GM23338 (cell line): ENCODE measurements at regions not wholly inside any gene's neighbourhood (a gene's known extent, or its start where the extent isn't known, plus 50 kb on each side); places are given as distances from the start of the nearest gene placed in this dataset.

Source experiments
- ATAC-seq: fragments of 200-7000 bp; cut with Tn5 transposase; 3 replicates; pipeline ENCODE4 v1.9.1; 2020
- DNase-seq: peaks from one replicate; pipeline ENCODE4 v3.0.0-alpha.2; 2015; ENCODE audit warnings: low spot score
- H2AFZ ChIP-seq: fragments of 200-600 bp; sonication (generic); 2 replicates; pipeline ENCODE4 v1.8.0; 2016; ENCODE audit warnings: antibody characterized with exemption, mild to moderate bottlenecking, moderate library complexity
- H3F3A ChIP-seq: fragments of 200-600 bp; sonication (generic); replicated peaks from 2 replicates; pipeline ENCODE4 v1.8.0; 2017; ENCODE audit warnings: antibody characterized with exemption, mixed run types, low read depth
- H3K27ac ChIP-seq: fragments of 200-600 bp; sonication (generic); 2 replicates; pipeline ENCODE4 v1.6.1; 2016; ENCODE audit warnings: low read depth
- H3K27me3 ChIP-seq: fragments of 200-600 bp; sonication (generic); 2 replicates; pipeline ENCODE4 v1.8.0; 2016; ENCODE audit warnings: mild to moderate bottlenecking, mixed run types, moderate library complexity; ENCODE audit not compliant: insufficient read depth
- H3K36me3 ChIP-seq: fragments of 200-600 bp; sonication (generic); 2 replicates; pipeline ENCODE4 v1.8.0; 2016; ENCODE audit warnings: mild to moderate bottlenecking; ENCODE audit not compliant: insufficient read depth
- H3K4me1 ChIP-seq: fragments of 200-600 bp; sonication (generic); 2 replicates; pipeline ENCODE4 v1.8.0; 2016; ENCODE audit warnings: mild to moderate bottlenecking, moderate library complexity; ENCODE audit not compliant: insufficient read depth
- H3K4me2 ChIP-seq: fragments of 200-600 bp; sonication (generic); 2 replicates; pipeline ENCODE4 v1.7.1; 2017; ENCODE audit warnings: mixed run types
- H3K4me3 ChIP-seq: fragments of 200-600 bp; sonication (generic); 2 replicates; pipeline ENCODE4 v1.6.1; 2016; ENCODE audit warnings: mixed run types
- H3K79me2 ChIP-seq: fragments of 200-600 bp; sonication (generic); replicated peaks from 2 replicates; pipeline ENCODE4 v1.8.0; 2017; ENCODE audit warnings: mild to moderate bottlenecking; ENCODE audit not compliant: insufficient read depth
- H3K9me2 ChIP-seq: fragments of 200-600 bp; sonication (generic); 2 replicates; pipeline ENCODE4 v1.8.0; 2017; ENCODE audit not compliant: insufficient read depth
- H4K20me1 ChIP-seq: fragments of 200-600 bp; sonication (generic); replicated peaks from 2 replicates; pipeline ENCODE4 v1.8.0; 2017; ENCODE audit warnings: mild to moderate bottlenecking; ENCODE audit not compliant: insufficient read depth
- H3K27ac Mint-ChIP-seq: 2 replicates; pipeline ENCODE4 v1.8.0; 2020; ENCODE audit warnings: inconsistent platforms, mild to moderate bottlenecking, moderate library complexity, mixed read lengths
- H3K27me3 Mint-ChIP-seq: 3 replicates; pipeline ENCODE4 v1.8.0; 2022; ENCODE audit warnings: low read depth, mild to moderate bottlenecking, moderate library complexity, mixed read lengths, inconsistent platforms; ENCODE audit not compliant: insufficient read depth, poor library complexity
- H3K36me3 Mint-ChIP-seq: 3 replicates; pipeline ENCODE4 v1.8.0; 2021; ENCODE audit warnings: low read depth, mild to moderate bottlenecking, inconsistent platforms, moderate library complexity, mixed read lengths
- H3K4me1 Mint-ChIP-seq: 3 replicates; pipeline ENCODE4 v1.8.0; 2020; ENCODE audit warnings: mild to moderate bottlenecking, inconsistent platforms, mixed read lengths
- H3K4me3 Mint-ChIP-seq: 3 replicates; pipeline ENCODE4 v1.8.0; 2021; ENCODE audit warnings: moderate library complexity, mild to moderate bottlenecking, inconsistent platforms, mixed read lengths
- H3K9me3 Mint-ChIP-seq: 3 replicates; pipeline ENCODE4 v1.8.0; 2020; ENCODE audit warnings: moderate library complexity, mild to moderate bottlenecking, inconsistent platforms, mixed read lengths
- EZH2 ChIP-seq: fragments of 200-600 bp; sonication (generic); IDR thresholded peaks from one replicate; pipeline ENCODE4 v1.8.0; 2017; ENCODE audit warnings: antibody characterized with exemption, mild to moderate bottlenecking, low read depth; ENCODE audit not compliant: unreplicated experiment
- EZH2phosphoT487 ChIP-seq: fragments of 200-600 bp; sonication (generic); IDR thresholded peaks from one replicate; pipeline ENCODE4 v1.8.1; 2018; ENCODE audit warnings: antibody characterized with exemption; ENCODE audit not compliant: unreplicated experiment
- JUNB ChIP-seq: IDR thresholded peaks from one replicate; pipeline ENCODE4 v1.6.1; 2016; ENCODE audit warnings: antibody characterized with exemption; ENCODE audit not compliant: unreplicated experiment
- NANOG ChIP-seq: IDR thresholded peaks from 2 replicates; pipeline ENCODE4 v1.6.1; 2016; ENCODE audit warnings: antibody characterized with exemption, borderline replicate concordance
- POLR2AphosphoS5 ChIP-seq: IDR thresholded peaks from 2 replicates; pipeline ENCODE4 v1.6.1; 2016; ENCODE audit warnings: antibody characterized with exemption, low read depth
- ZNF114 ChIP-seq: fragments of 250-450 bp; sonication (Bioruptor Pico); IDR thresholded peaks from 2 replicates; pipeline ENCODE4 v1.5.0; 2020; ENCODE audit warnings: mild to moderate bottlenecking, moderate library complexity
- ZNF331 ChIP-seq: fragments of 250-450 bp; sonication (Bioruptor Pico); IDR thresholded peaks from 2 replicates; pipeline ENCODE4 v1.5.0; 2020; ENCODE audit warnings: low read depth, mild to moderate bottlenecking, moderate library complexity
- TF ChIP-seq, protein P1 (sequence below): IDR thresholded peaks from one replicate; pipeline ENCODE4 v1.6.1; 2018; ENCODE audit warnings: antibody characterized with exemption; ENCODE audit not compliant: unreplicated experiment
- TF ChIP-seq, protein P2 (sequence below), 2 experiments: fragments of 200-600 bp in 1 of 2; sonication (generic) in 1 of 2; conservative IDR thresholded peaks; 2 replicates each; pipeline versions ENCODE4 v1.5.1 to v1.6.1; 2016 to 2017; ENCODE audit warnings: antibody characterized with exemption in 2 of 2, low read depth in 2 of 2, mild to moderate bottlenecking in 2 of 2, moderate library complexity in 1 of 2
- TF ChIP-seq, protein P3 (sequence below): IDR thresholded peaks from 2 replicates; pipeline ENCODE4 v1.6.1; 2016; ENCODE audit warnings: antibody characterized with exemption

- DNase-seq = no peak
- Histone ChIP-seq H3F3A (no peaks in the 10 kb centered on the region), H3K4me2 (no peak overlapping the region), H3K4me3 (no peak overlapping the region), H3K27ac (no peak overlapping the region), H4K20me1 (no peaks in the 10 kb centered on the region), H3K9me2 (no peaks in the 10 kb centered on the region), H3K79me2 (no peaks in the 10 kb centered on the region), H3K4me1 (no peaks in the 10 kb centered on the region), H2AFZ (no peak overlapping the region), H3K36me3 (no peaks in the 10 kb centered on the region), H3K27me3 (no peaks in the 10 kb centered on the region)
- Mint-ChIP-seq H3K27me3 (no peaks in the 10 kb centered on the region), H3K4me1 (peaks cover 2% of the 10 kb centered on the region; the same call in 2 of the 3 replicates), H3K27ac (no peak overlapping the region), H3K36me3 (no peaks in the 10 kb centered on the region), H3K9me3 (no peaks in the 10 kb centered on the region), H3K4me3 (no peak overlapping the region)
- TF ChIP-seq EZH2 = no peak
- TF ChIP-seq EZH2phosphoT487 = no peak
- no peak for TF ChIP-seq ZNF331
- TF ChIP-seq, protein P1, sequence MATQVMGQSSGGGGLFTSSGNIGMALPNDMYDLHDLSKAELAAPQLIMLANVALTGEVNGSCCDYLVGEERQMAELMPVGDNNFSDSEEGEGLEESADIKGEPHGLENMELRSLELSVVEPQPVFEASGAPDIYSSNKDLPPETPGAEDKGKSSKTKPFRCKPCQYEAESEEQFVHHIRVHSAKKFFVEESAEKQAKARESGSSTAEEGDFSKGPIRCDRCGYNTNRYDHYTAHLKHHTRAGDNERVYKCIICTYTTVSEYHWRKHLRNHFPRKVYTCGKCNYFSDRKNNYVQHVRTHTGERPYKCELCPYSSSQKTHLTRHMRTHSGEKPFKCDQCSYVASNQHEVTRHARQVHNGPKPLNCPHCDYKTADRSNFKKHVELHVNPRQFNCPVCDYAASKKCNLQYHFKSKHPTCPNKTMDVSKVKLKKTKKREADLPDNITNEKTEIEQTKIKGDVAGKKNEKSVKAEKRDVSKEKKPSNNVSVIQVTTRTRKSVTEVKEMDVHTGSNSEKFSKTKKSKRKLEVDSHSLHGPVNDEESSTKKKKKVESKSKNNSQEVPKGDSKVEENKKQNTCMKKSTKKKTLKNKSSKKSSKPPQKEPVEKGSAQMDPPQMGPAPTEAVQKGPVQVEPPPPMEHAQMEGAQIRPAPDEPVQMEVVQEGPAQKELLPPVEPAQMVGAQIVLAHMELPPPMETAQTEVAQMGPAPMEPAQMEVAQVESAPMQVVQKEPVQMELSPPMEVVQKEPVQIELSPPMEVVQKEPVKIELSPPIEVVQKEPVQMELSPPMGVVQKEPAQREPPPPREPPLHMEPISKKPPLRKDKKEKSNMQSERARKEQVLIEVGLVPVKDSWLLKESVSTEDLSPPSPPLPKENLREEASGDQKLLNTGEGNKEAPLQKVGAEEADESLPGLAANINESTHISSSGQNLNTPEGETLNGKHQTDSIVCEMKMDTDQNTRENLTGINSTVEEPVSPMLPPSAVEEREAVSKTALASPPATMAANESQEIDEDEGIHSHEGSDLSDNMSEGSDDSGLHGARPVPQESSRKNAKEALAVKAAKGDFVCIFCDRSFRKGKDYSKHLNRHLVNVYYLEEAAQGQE = no peak
- no peak for ATAC-seq
These were observed 571.2 kb upstream of the MGAT4C start for GRCh38 chr12:86827409-86827808.

- H3K27ac ChIP-seq = no peak overlapping the region
- no peak overlapping the region for H3K4me3 ChIP-seq
- H2AFZ ChIP-seq = no peak overlapping the region
- H4K20me1 ChIP-seq = no peaks in the 10 kb centered on the region
- Mint-ChIP-seq H3K36me3 (no peaks in the 10 kb centered on the region), H3K27ac (no peak overlapping the region), H3K4me1 (peaks cover 2% of the 10 kb centered on the region; the same call in 2 of the 3 replicates), H3K9me3 (no peaks in the 10 kb centered on the region), H3K27me3 (no peaks in the 10 kb centered on the region), H3K4me3 (no peak overlapping the region)
- H3F3A ChIP-seq = no peaks in the 10 kb centered on the region
- no peaks in the 10 kb centered on the region for H3K36me3 ChIP-seq
- no peak overlapping the region for H3K4me2 ChIP-seq
- no peaks in the 10 kb centered on the region for H3K27me3 ChIP-seq
- no peaks in the 10 kb centered on the region for H3K4me1 ChIP-seq
- H3K79me2 ChIP-seq = no peaks in the 10 kb centered on the region
- DNase-seq (no peak), ATAC-seq (no peak)
- no peaks in the 10 kb centered on the region for H3K9me2 ChIP-seq
- TF ChIP-seq NANOG = no peak
- TF ChIP-seq ZNF114 = no peak
- TF ChIP-seq, protein P2, sequence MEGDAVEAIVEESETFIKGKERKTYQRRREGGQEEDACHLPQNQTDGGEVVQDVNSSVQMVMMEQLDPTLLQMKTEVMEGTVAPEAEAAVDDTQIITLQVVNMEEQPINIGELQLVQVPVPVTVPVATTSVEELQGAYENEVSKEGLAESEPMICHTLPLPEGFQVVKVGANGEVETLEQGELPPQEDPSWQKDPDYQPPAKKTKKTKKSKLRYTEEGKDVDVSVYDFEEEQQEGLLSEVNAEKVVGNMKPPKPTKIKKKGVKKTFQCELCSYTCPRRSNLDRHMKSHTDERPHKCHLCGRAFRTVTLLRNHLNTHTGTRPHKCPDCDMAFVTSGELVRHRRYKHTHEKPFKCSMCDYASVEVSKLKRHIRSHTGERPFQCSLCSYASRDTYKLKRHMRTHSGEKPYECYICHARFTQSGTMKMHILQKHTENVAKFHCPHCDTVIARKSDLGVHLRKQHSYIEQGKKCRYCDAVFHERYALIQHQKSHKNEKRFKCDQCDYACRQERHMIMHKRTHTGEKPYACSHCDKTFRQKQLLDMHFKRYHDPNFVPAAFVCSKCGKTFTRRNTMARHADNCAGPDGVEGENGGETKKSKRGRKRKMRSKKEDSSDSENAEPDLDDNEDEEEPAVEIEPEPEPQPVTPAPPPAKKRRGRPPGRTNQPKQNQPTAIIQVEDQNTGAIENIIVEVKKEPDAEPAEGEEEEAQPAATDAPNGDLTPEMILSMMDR (conservative IDR thresholded peaks at IDR 0.05; ENCODE audit: low read depth in 2 of 2) = no peak
- TF ChIP-seq, protein P3, sequence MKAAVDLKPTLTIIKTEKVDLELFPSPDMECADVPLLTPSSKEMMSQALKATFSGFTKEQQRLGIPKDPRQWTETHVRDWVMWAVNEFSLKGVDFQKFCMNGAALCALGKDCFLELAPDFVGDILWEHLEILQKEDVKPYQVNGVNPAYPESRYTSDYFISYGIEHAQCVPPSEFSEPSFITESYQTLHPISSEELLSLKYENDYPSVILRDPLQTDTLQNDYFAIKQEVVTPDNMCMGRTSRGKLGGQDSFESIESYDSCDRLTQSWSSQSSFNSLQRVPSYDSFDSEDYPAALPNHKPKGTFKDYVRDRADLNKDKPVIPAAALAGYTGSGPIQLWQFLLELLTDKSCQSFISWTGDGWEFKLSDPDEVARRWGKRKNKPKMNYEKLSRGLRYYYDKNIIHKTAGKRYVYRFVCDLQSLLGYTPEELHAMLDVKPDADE = no peak
- TF ChIP-seq, protein P1 = no peak
- no peak for TF ChIP-seq EZH2phosphoT487
- TF ChIP-seq POLR2AphosphoS5 = no peak
- no peak for TF ChIP-seq JUNB
These were observed 569.9 kb upstream of the MGAT4C start for GRCh38 chr12:86826051-86826450.
